SU-DHL-6 (cell line): ENCODE measurements at regions not wholly inside any gene's neighbourhood (a gene's known extent, or its start where the extent isn't known, plus 50 kb on each side); places are given as distances from the start of the nearest gene placed in this dataset.

Source experiments
- H2AFZ ChIP-seq: fragments of 200-600 bp; sonication (generic); 2 replicates; pipeline ENCODE4 v1.6.1; 2014; ENCODE audit warnings: low read depth, mild to moderate bottlenecking, moderate library complexity, mixed read lengths, antibody characterized with exemption, low read length; ENCODE audit not compliant: severe bottlenecking
- H3F3A ChIP-seq: fragments of 200-600 bp; shearing (Covaris generic); 2 replicates; pipeline ENCODE4 v1.6.0; 2016; ENCODE audit warnings: antibody characterized with exemption, mild to moderate bottlenecking; ENCODE audit not compliant: insufficient read depth
- H3K27ac ChIP-seq: fragments of 200-600 bp; sonication (generic); 2 replicates; pipeline ENCODE4 v1.5.1; 2016; ENCODE audit warnings: low read depth, mild to moderate bottlenecking, low read length, moderate library complexity, mixed read lengths
- H3K27me3 ChIP-seq: fragments of 200-600 bp; sonication (generic), shearing (Covaris generic); 2 replicates; pipeline ENCODE4 v1.6.0; 2014; ENCODE audit warnings: mild to moderate bottlenecking, low read length
- H3K36me3 ChIP-seq: fragments of 200-600 bp; sonication (generic); 2 replicates; pipeline ENCODE4 v1.6.1; 2014; ENCODE audit warnings: mild to moderate bottlenecking, low read length, mixed read lengths
- H3K4me2 ChIP-seq: fragments of 300-600, 200-600 bp; shearing (Covaris generic), sonication (generic); 2 replicates; pipeline ENCODE4 v1.6.0; 2014; ENCODE audit warnings: low read length, low read depth, mild to moderate bottlenecking; ENCODE audit not compliant: poor library complexity, severe bottlenecking
- H3K4me3 ChIP-seq: fragments of 200-600 bp; sonication (generic); 2 replicates; pipeline ENCODE4 v1.5.1; 2014; ENCODE audit warnings: antibody characterized with exemption, low read length, mild to moderate bottlenecking, mixed read lengths; ENCODE audit not compliant: insufficient read depth, poor library complexity, severe bottlenecking
- H3K79me2 ChIP-seq: fragments of 200-600 bp; sonication (generic); 2 replicates; pipeline ENCODE4 v1.6.1; 2014; ENCODE audit warnings: mild to moderate bottlenecking, low read length, moderate library complexity; ENCODE audit not compliant: insufficient read depth
- H3K9ac ChIP-seq: fragments of 200-600 bp; sonication (generic); 2 replicates; pipeline ENCODE4 v1.7.0; 2014; ENCODE audit warnings: mild to moderate bottlenecking, low read length
- H3K9me2 ChIP-seq: fragments of 200-600 bp; sonication (generic); replicated peaks from 2 replicates; pipeline ENCODE4 v1.6.1; 2014; ENCODE audit warnings: low read length; ENCODE audit not compliant: insufficient read depth
- H3K9me3 ChIP-seq: fragments of 200-600 bp; sonication (generic); 2 replicates; pipeline ENCODE4 v1.6.1; 2014; ENCODE audit warnings: low read length, mixed read lengths; ENCODE audit not compliant: insufficient read depth
- H4K20me1 ChIP-seq: fragments of 200-600 bp; sonication (generic); 2 replicates; pipeline ENCODE4 v1.6.1; 2014; ENCODE audit warnings: low read depth, mild to moderate bottlenecking, antibody characterized with exemption, low read length, moderate library complexity, mixed read lengths
- EZH2phosphoT487 ChIP-seq: fragments of 200-600 bp; sonication (generic), shearing (Covaris generic); conservative IDR thresholded peaks from 2 replicates; pipeline ENCODE4 v1.6.1; 2018; ENCODE audit warnings: mild to moderate bottlenecking, antibody characterized with exemption, low read length, moderate library complexity, mixed read lengths
- TF ChIP-seq, protein P1 (sequence below): fragments of 200-600 bp; sonication (generic); IDR thresholded peaks from one replicate; pipeline ENCODE4 v1.5.1; 2017; ENCODE audit warnings: antibody characterized with exemption, mild to moderate bottlenecking, low read length, moderate library complexity; ENCODE audit not compliant: insufficient read depth, poor library complexity, severe bottlenecking

DNA sequence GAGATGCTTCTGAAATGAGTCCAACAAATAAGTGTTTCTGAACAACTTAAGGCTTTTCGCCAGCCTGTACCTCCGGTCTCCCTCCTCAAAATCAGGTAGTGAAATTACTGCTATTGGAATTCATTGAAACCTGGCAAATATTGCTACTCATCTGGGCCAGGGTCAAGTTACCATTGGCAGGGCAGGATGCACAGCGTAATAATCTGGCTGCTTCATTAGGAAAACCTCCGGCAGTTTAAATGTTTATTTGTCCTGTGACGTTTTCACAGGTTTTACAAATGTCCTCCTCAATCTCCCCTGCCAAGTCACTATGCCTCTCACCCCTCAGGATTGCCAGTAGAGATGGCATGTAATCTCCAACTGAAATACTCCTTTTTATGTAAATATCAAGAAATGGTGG, 92.6 kb upstream of the KDR start:
- no peak overlapping the region for H3K4me3 ChIP-seq
- no peaks in the 10 kb centered on the region for H3F3A ChIP-seq
- no peak overlapping the region for H3K9ac ChIP-seq
- no peak overlapping the region for H2AFZ ChIP-seq
- no peaks in the 10 kb centered on the region for H3K9me3 ChIP-seq
- TF ChIP-seq EZH2phosphoT487 = no peak
- TF ChIP-seq, protein P1, sequence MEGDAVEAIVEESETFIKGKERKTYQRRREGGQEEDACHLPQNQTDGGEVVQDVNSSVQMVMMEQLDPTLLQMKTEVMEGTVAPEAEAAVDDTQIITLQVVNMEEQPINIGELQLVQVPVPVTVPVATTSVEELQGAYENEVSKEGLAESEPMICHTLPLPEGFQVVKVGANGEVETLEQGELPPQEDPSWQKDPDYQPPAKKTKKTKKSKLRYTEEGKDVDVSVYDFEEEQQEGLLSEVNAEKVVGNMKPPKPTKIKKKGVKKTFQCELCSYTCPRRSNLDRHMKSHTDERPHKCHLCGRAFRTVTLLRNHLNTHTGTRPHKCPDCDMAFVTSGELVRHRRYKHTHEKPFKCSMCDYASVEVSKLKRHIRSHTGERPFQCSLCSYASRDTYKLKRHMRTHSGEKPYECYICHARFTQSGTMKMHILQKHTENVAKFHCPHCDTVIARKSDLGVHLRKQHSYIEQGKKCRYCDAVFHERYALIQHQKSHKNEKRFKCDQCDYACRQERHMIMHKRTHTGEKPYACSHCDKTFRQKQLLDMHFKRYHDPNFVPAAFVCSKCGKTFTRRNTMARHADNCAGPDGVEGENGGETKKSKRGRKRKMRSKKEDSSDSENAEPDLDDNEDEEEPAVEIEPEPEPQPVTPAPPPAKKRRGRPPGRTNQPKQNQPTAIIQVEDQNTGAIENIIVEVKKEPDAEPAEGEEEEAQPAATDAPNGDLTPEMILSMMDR = no peak
- no peak overlapping the region for H3K27ac ChIP-seq
- H3K27me3 ChIP-seq = no peaks in the 10 kb centered on the region
- H4K20me1 ChIP-seq = no peaks in the 10 kb centered on the region
- H3K9me2 ChIP-seq = no peaks in the 10 kb centered on the region
- no peak overlapping the region for H3K4me2 ChIP-seq
- H3K79me2 ChIP-seq = no peaks in the 10 kb centered on the region
- H3K36me3 ChIP-seq = no peaks in the 10 kb centered on the region

DNA sequence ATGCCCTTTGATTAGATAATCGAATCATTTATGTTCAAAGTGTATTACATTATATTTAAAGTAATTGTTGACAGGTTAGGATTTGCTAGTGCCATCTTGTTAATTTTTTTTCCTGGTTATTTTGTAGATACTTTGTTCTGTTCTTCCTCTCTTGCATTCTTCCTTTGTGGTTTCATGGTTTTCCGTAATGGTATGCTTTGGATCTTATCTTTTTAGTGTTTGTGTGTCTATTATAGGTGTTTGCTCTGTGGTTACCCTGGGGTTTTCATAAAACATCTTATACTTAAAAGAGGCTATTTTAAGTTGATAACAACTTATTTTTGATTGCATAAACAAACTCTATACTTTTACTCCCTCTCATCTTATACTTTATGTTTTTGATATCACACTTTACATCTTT, 108.2 kb upstream of the SRD5A3 start:
- H3K36me3 ChIP-seq = no peaks in the 10 kb centered on the region

DNA sequence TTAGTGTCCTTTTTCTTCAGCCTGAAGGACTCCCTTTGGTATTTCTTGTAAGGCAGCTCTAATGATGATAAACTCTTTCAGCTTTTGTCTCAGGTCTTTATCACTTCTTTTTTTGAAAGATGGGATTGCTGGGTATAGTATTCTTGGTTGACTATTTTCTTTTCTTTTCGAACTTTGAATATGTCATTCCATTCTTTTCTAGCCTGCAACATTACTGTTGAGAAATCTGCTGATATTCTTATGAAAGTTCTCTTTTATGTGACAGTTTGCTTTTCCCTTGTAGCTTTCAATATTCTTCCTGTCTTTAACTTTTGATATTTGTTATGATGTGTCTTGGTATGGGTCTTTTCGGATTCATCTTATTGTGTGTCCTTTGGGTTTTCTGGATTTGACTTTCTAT, 107.6 kb upstream of the SRD5A3 start:
- no peak overlapping the region for H3K4me2 ChIP-seq
- H3K27me3 ChIP-seq = no peaks in the 10 kb centered on the region

More for the DNA sequence above, 108.2 kb upstream of the SRD5A3 start:
- Histone ChIP-seq H3K9me3 (no peaks in the 10 kb centered on the region), H3F3A (no peaks in the 10 kb centered on the region), H3K79me2 (no peaks in the 10 kb centered on the region), H3K9me2 (no peaks in the 10 kb centered on the region), H3K4me3 (no peak overlapping the region), H3K4me2 (no peak overlapping the region), H3K27me3 (no peaks in the 10 kb centered on the region), H4K20me1 (no peaks in the 10 kb centered on the region), H3K27ac (no peak overlapping the region), H3K9ac (no peak overlapping the region), H2AFZ (no peak overlapping the region)
- TF ChIP-seq, protein P1 = no peak
- no peak for TF ChIP-seq EZH2phosphoT487

More for the DNA sequence above, 107.6 kb upstream of the SRD5A3 start:
- TF ChIP-seq, protein P1 = no peak
- TF ChIP-seq EZH2phosphoT487 = no peak
- no peak overlapping the region for H3K4me3 ChIP-seq
- no peaks in the 10 kb centered on the region for H3K9me2 ChIP-seq
- H4K20me1 ChIP-seq = no peaks in the 10 kb centered on the region
- no peak overlapping the region for H3K9ac ChIP-seq
- no peak overlapping the region for H2AFZ ChIP-seq
- H3K36me3 ChIP-seq = no peaks in the 10 kb centered on the region
- no peaks in the 10 kb centered on the region for H3K79me2 ChIP-seq
- no peaks in the 10 kb centered on the region for H3F3A ChIP-seq
- H3K27ac ChIP-seq = no peak overlapping the region
- H3K9me3 ChIP-seq = no peaks in the 10 kb centered on the region
